ENCODE measurements at regions not wholly inside any gene's neighbourhood (a gene's known extent, or its start where the extent isn't known, plus 50 kb on each side); places are given as distances from the start of the nearest gene placed in this dataset.

GRCh38 chr1:229710746-229711145 is 84.7 kb downstream of the URB2 start:
- Histone ChIP-seq H3K4ac (ENCODE audit: low read length) (no peak overlapping the region), H2AFZ (ENCODE audit: low read length) (no peak overlapping the region), H3K9me3 (replicated peaks in 1 of 2; ENCODE audit: control insufficient read depth in 2 of 2, insufficient read depth in 1 of 2, low read depth in 1 of 2, low read length in 2 of 2) (no peaks in the 10 kb centered on the region), H2BK5ac (ENCODE audit: low read length) (no peak overlapping the region), H3K18ac (ENCODE audit: low read length) (no peak overlapping the region), H3K36me3 (replicated peaks in 1 of 2; ENCODE audit: control insufficient read depth in 2 of 2, insufficient read depth in 2 of 2, low read length in 2 of 2) (no peaks in the 10 kb centered on the region), H3K4me2 (ENCODE audit: insufficient read depth, low read length, poor library complexity, severe bottlenecking) (no peak overlapping the region), H3K79me1 (ENCODE audit: low read depth, low read length) (no peaks in the 10 kb centered on the region), H3K14ac (ENCODE audit: low read length) (no peak overlapping the region), H2BK120ac (ENCODE audit: low read depth, low read length) (no peak overlapping the region), H2BK15ac (ENCODE audit: low read length) (no peak overlapping the region), H3K27me3 (ENCODE audit: control insufficient read depth in 3 of 3, insufficient read depth in 3 of 3, low read depth in 1 of 3, low read length in 3 of 3) (no peaks in the 10 kb centered on the region), H3K9ac (ENCODE audit: low read depth, low read length, poor library complexity) (no peak overlapping the region), H2AK5ac (ENCODE audit: low read depth, low read length) (no peak overlapping the region), H4K91ac (ENCODE audit: low read depth, low read length, poor library complexity) (no peak overlapping the region), H3K23ac (ENCODE audit: low read depth, low read length, poor library complexity) (no peak overlapping the region), H2BK12ac (ENCODE audit: low read length) (no peak overlapping the region), H3K27ac (replicated peaks; ENCODE audit: low read length) (no peak overlapping the region), H3K4me3 (ENCODE audit: low read length in 2 of 2) (no peak overlapping the region), H4K8ac (ENCODE audit: low read depth, low read length) (no peak overlapping the region), H3K4me1 (ENCODE audit: control insufficient read depth in 2 of 2, insufficient read depth in 1 of 2, low read depth in 1 of 2, low read length in 2 of 2) (peaks cover under 1% of the 10 kb centered on the region in 2 donors)
- DNase-seq (ENCODE audit: low spot score) = no peak

- no peak overlapping the region for H2AK5ac ChIP-seq (ENCODE audit: low read depth, low read length)
- no peak overlapping the region for H4K8ac ChIP-seq (ENCODE audit: low read depth, low read length)
- no peak overlapping the region for H3K4me3 ChIP-seq (ENCODE audit: low read length in 2 of 2)
- H2BK120ac ChIP-seq (ENCODE audit: low read depth, low read length) = no peak overlapping the region
- no peak overlapping the region for H2BK5ac ChIP-seq (ENCODE audit: low read length)
- H3K9me3 ChIP-seq (replicated peaks in 1 of 2; ENCODE audit: control insufficient read depth in 2 of 2, insufficient read depth in 1 of 2, low read depth in 1 of 2, low read length in 2 of 2) = no peaks in the 10 kb centered on the region
- DNase-seq (ENCODE audit: low spot score) = no peak
- no peaks in the 10 kb centered on the region for H3K79me1 ChIP-seq (ENCODE audit: low read depth, low read length)
- H3K14ac ChIP-seq (ENCODE audit: low read length) = no peak overlapping the region
- H2BK15ac ChIP-seq (ENCODE audit: low read length) = no peak overlapping the region
- no peak overlapping the region for H2BK12ac ChIP-seq (ENCODE audit: low read length)
- H3K18ac ChIP-seq (ENCODE audit: low read length) = no peak overlapping the region
- no peak overlapping the region for H3K23ac ChIP-seq (ENCODE audit: low read depth, low read length, poor library complexity)
- no peaks in the 10 kb centered on the region for H3K36me3 ChIP-seq (replicated peaks in 1 of 2; ENCODE audit: control insufficient read depth in 2 of 2, insufficient read depth in 2 of 2, low read length in 2 of 2)
- no peaks in the 10 kb centered on the region for H3K27me3 ChIP-seq (ENCODE audit: control insufficient read depth in 3 of 3, insufficient read depth in 3 of 3, low read depth in 1 of 3, low read length in 3 of 3)
- no peak overlapping the region for H2AFZ ChIP-seq (ENCODE audit: low read length)
- H3K27ac ChIP-seq (replicated peaks; ENCODE audit: low read length) = no peak overlapping the region
- no peak overlapping the region for H3K9ac ChIP-seq (ENCODE audit: low read depth, low read length, poor library complexity)
- H3K4me1 ChIP-seq (ENCODE audit: control insufficient read depth in 2 of 2, insufficient read depth in 1 of 2, low read depth in 1 of 2, low read length in 2 of 2) = peaks cover 2 to 4% of the 10 kb centered on the region in 2 donors
- H3K4ac ChIP-seq (ENCODE audit: low read length) = no peak overlapping the region
- WGBS, 2 donors (ENCODE audit: extremely low coverage in 2 of 2, insufficient read length in 2 of 2, insufficient replicate concordance in 1 of 2) = no CpG with 5 or more reads among the region's 2 CpGs
- H3K4me2 ChIP-seq (ENCODE audit: insufficient read depth, low read length, poor library complexity, severe bottlenecking) = no peak overlapping the region
- H4K91ac ChIP-seq (ENCODE audit: low read depth, low read length, poor library complexity) = no peak overlapping the region
These were observed 88.3 kb downstream of the URB2 start for GRCh38 chr1:229714306-229714705.

- Histone ChIP-seq H3K36me3 (replicated peaks in 1 of 2; ENCODE audit: control insufficient read depth in 2 of 2, insufficient read depth in 2 of 2, low read length in 2 of 2) (no peaks in the 10 kb centered on the region), H2BK15ac (ENCODE audit: low read length) (no peak overlapping the region), H3K27me3 (ENCODE audit: control insufficient read depth in 3 of 3, insufficient read depth in 3 of 3, low read depth in 1 of 3, low read length in 3 of 3) (no peaks in the 10 kb centered on the region), H3K4me3 (ENCODE audit: low read length in 2 of 2) (no peak overlapping the region), H2BK12ac (ENCODE audit: low read length) (no peak overlapping the region), H2BK120ac (ENCODE audit: low read depth, low read length) (no peak overlapping the region), H3K9me3 (replicated peaks in 1 of 2; ENCODE audit: control insufficient read depth in 2 of 2, insufficient read depth in 1 of 2, low read depth in 1 of 2, low read length in 2 of 2) (peaks cover 0 to 1% of the 10 kb centered on the region in 2 donors), H3K18ac (ENCODE audit: low read length) (peak overlapping the region; percentile 15), H3K9ac (ENCODE audit: low read depth, low read length, poor library complexity) (no peak overlapping the region), H3K23ac (ENCODE audit: low read depth, low read length, poor library complexity) (no peak overlapping the region), H3K4me1 (ENCODE audit: control insufficient read depth in 2 of 2, insufficient read depth in 1 of 2, low read depth in 1 of 2, low read length in 2 of 2) (peaks cover 2 to 4% of the 10 kb centered on the region in 2 donors), H3K14ac (ENCODE audit: low read length) (no peak overlapping the region), H3K4ac (ENCODE audit: low read length) (no peak overlapping the region), H3K4me2 (ENCODE audit: insufficient read depth, low read length, poor library complexity, severe bottlenecking) (no peak overlapping the region), H3K27ac (replicated peaks; ENCODE audit: low read length) (no peak overlapping the region), H2AFZ (ENCODE audit: low read length) (peak overlapping the region; percentile 51), H3K79me1 (ENCODE audit: low read depth, low read length) (no peaks in the 10 kb centered on the region), H2BK5ac (ENCODE audit: low read length) (no peak overlapping the region), H2AK5ac (ENCODE audit: low read depth, low read length) (no peak overlapping the region), H4K8ac (ENCODE audit: low read depth, low read length) (no peak overlapping the region), H4K91ac (ENCODE audit: low read depth, low read length, poor library complexity) (no peak overlapping the region)
- no CpG with 5 or more reads among the region's 8 CpGs for WGBS, 2 donors (ENCODE audit: extremely low coverage in 2 of 2, insufficient read length in 2 of 2, insufficient replicate concordance in 1 of 2)
- no peak for DNase-seq (ENCODE audit: low spot score)
These were observed 89.0 kb downstream of the URB2 start for GRCh38 chr1:229714964-229715603.

DNA sequence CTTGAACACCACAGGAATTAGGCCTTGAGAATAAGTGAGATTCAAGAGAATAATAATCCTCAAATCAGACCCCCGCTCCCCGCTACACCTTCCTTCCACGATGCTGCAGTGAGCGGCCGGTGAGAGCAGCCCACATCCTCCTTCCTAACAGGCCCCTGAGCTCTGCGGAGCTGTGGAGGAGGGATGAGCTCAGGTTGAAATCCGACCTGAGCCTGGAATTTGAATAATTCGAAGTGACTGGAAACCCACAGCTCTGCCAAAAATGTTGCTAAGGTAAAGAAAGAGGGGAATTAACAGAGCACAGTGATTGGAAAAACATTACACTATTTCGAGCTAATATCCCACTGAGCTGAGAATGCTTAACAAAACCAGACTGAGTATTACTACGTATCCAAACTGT is 90.0 kb downstream of the URB2 start:
- H3K36me3 ChIP-seq (replicated peaks in 1 of 2; ENCODE audit: control insufficient read depth in 2 of 2, insufficient read depth in 2 of 2, low read length in 2 of 2) = no peaks in the 10 kb centered on the region

More for the DNA sequence above, 90.0 kb downstream of the URB2 start:
- H3K4me1 ChIP-seq (ENCODE audit: control insufficient read depth in 2 of 2, insufficient read depth in 1 of 2, low read depth in 1 of 2, low read length in 2 of 2) = peaks cover 2 to 4% of the 10 kb centered on the region in 2 donors
- H3K9me3 ChIP-seq (replicated peaks in 1 of 2; ENCODE audit: control insufficient read depth in 2 of 2, insufficient read depth in 1 of 2, low read depth in 1 of 2, low read length in 2 of 2) = peaks cover 0 to 2% of the 10 kb centered on the region in 2 donors
- no peak overlapping the region for H3K23ac ChIP-seq (ENCODE audit: low read depth, low read length, poor library complexity)
- H2BK120ac ChIP-seq (ENCODE audit: low read depth, low read length) = no peak overlapping the region
- H3K4me3 ChIP-seq (ENCODE audit: low read length in 2 of 2) = no peak overlapping the region
- H2BK5ac ChIP-seq (ENCODE audit: low read length) = no peak overlapping the region
- H2BK15ac ChIP-seq (ENCODE audit: low read length) = no peak overlapping the region
- WGBS, 2 donors (ENCODE audit: extremely low coverage in 2 of 2, insufficient read length in 2 of 2, insufficient replicate concordance in 1 of 2) = no CpG with 5 or more reads among the region's 10 CpGs
- H4K91ac ChIP-seq (ENCODE audit: low read depth, low read length, poor library complexity) = no peak overlapping the region
- H3K27ac ChIP-seq (replicated peaks; ENCODE audit: low read length) = no peak overlapping the region
- H2AK5ac ChIP-seq (ENCODE audit: low read depth, low read length) = no peak overlapping the region
- H4K8ac ChIP-seq (ENCODE audit: low read depth, low read length) = no peak overlapping the region
- H3K79me1 ChIP-seq (ENCODE audit: low read depth, low read length) = no peaks in the 10 kb centered on the region
- H3K14ac ChIP-seq (ENCODE audit: low read length) = no peak overlapping the region
- peak overlapping the region; percentile 62 for H2AFZ ChIP-seq (ENCODE audit: low read length)
- DNase-seq (ENCODE audit: low spot score) = no peak
- H2BK12ac ChIP-seq (ENCODE audit: low read length) = no peak overlapping the region
- H3K4ac ChIP-seq (ENCODE audit: low read length) = no peak overlapping the region
- H3K27me3 ChIP-seq (ENCODE audit: control insufficient read depth in 3 of 3, insufficient read depth in 3 of 3, low read depth in 1 of 3, low read length in 3 of 3) = no peaks in the 10 kb centered on the region
- H3K9ac ChIP-seq (ENCODE audit: low read depth, low read length, poor library complexity) = no peak overlapping the region
- H3K18ac ChIP-seq (ENCODE audit: low read length) = no peak overlapping the region
- H3K4me2 ChIP-seq (ENCODE audit: insufficient read depth, low read length, poor library complexity, severe bottlenecking) = no peak overlapping the region
